ENCODE measurements at regions not wholly inside any gene's neighbourhood (a gene's known extent, or its start where the extent isn't known, plus 50 kb on each side); places are given as distances from the start of the nearest gene placed in this dataset.

DNA sequence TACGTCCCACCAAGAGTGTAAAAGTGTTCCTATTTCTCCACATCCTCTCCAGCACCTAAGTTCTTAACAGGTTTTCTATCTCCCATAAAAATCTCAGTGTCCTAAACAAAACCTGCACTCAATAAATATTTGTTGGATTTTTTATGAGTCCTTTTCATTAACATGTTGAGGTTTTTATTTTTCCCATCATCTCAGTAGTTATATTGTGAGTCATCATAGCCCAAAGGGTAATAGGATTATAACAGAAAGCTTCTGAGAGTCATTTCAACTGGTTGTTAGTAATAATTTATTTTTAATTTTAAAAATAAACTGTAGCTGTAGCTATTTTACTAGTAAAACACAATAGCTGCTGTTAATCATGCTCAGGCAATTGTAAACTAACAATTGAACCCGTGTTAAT, 331.6 kb upstream of the SLC30A5 start:
- FAIRE-seq: no peak

DNA sequence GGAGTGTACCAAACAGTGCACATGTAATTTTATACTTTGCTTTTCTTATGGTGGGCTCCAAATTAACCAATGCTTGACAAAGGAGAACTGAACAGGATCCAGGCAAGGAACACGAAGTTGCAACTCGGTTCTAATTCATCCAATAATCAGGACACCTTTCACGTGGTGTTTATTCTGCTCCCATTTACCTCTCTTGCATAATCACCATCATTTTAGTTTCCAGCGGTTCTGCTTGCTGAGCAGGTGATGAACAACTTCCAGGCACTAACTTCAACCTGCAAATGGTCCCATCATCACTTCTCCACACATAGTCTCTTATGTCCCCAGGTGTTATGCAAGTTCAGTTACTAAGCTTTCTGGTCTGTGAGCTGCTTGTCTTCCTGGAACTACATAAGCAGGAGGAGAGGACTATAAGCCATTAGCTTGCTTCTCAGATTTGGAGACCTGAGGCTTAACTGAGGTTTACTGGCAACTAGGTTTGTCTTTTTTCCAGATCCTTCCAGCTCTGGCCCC, 326.8 kb upstream of the SLC30A5 start:
- FAIRE-seq: no peak

DNA sequence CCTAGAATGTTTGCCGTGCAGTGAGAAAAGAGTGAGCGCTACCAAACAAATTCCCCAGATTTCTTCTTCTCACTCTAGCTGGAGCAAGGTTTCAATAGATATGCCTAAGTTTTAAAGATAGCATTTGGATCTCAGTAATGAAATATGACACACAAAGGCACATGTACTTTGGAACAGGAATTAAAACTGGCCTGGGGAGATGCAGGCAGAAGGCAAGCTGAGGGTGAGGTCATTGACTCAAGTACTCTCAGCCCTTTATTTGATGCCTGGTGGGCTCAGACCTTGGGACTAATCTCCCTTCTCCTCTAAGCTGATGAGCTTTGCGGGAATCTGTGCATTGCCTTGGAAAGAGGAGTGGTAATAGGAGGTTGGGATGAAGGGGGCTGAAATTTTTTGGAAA, 323.3 kb upstream of the SLC30A5 start:
- no peak for FAIRE-seq

DNA sequence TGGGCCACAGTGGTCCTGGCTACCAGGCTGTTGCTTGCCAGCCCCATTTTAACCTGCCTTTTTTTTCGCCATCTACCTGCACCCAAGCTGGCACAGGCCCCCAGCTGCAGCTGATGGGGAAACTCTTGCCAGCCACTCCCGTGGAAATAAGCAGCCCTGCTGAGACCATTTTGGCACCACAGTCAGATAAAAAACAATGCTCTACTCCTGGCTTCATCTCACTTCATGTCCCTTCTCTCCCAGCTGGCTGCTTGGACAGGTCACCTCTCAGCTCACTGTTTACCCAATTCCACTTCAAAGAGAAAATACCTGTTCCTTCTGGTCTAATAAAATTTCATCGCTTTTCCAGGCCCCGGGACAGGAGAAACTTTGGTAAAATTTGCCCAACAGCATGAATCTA, 322.6 kb upstream of the SLC30A5 start:
- no peak for FAIRE-seq

DNA sequence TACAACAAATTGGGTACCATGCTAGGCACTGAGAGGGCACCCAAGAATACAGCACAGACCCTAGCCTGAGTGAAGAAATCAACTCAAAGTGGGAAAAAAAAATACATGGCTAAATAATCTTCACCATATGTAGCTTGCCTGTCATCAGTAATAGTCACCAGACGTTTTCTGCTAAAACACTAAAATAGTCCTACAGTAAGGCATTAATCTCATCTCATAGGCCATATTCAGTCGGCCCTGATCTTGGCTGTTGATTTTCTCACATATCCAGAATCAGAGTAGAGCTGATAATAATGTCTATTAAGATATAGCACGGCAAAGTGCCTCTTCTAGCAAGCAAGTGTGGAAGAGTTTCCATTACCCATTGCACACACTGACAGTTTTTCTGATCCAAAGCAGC, 322.1 kb upstream of the SLC30A5 start:
- FAIRE-seq: no peak

DNA sequence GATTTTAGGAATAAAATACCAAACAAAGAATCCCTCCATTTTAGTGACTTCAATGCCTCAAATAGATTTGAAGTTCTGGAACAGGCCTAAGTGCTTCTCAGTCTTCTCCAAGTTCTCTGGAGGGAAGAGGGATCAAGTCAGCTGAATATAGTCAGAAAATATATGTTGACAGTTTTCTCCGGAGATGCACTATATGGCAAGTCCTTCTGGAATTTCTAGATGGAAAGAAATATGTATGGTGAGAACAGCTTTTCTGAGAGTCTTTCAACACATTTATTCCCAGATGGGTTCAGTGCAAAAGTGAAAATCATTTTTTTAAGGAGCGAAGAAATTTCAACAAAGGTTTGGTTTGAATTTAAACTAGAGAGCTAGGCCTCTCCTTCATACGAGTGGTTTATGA, 317.4 kb upstream of the SLC30A5 start:
- no peak for FAIRE-seq

DNA sequence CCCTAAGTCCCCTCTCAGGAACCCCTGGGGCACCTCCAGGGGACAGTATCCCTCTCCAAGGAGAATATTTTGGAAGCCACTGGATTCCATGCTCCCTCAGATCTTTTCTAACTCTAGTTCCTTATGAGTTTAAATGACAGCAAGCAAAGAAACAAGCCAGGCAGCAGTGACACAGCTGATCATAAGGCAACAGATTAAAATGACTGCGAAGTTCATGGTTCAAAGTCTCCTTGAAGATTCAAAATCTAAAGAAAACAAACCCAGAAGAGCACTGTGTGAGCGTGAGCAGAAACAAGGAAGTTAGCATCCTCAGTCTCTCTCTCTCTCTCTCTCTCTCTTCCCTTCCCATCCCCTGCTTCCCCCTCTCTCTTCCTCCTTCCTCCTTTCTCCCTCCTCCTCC, 316.7 kb upstream of the SLC30A5 start:
- no peak for FAIRE-seq

DNA sequence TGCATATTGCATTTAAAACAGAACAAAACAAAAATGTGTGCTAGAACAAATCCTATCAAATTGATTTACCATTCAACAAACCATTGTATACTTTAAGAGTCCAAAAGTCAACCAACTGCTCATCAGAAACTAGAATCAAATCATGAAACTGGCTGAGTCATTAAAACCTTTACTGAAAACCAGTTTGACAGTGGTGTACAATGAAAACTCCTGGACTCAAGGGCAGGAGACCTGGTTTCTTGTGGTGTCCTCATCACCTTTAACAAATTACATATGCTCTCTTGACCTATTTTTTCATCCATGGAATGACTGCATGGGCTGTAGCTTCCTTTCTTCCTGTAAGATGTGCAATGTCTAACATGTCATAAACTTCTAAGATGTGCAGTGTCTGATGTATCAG, 315.3 kb upstream of the SLC30A5 start:
- FAIRE-seq: no peak

DNA sequence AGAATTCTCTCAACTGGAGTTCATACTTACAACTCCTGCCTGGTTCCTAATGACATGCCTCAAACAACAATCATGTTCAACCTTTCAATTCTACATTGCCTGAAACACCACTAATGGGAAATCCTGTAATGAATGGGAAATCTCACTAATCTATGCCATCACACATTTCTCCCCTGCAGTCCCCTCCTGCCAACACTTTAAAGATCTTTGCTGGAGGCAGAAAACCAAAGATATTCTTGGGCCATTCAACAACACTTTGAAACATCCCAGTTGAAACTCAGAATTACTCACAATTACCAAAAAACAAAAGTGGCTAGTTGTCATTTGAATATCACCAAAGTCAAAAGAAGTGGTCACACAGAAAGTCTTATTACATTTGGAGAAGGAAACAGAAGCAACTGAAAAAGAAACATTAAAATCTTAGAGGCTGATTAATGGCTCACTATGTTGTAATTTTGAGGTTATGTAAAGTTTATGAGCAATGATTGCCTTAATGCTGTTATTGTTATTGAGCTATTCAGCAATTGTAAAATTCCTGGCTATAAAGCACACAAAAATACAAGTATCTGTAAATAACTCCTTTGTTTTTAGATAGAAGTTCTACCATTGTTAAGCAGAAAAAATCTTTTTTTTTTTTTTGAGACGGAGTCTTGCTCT, 313.4 kb upstream of the SLC30A5 start:
- FAIRE-seq: no peak

DNA sequence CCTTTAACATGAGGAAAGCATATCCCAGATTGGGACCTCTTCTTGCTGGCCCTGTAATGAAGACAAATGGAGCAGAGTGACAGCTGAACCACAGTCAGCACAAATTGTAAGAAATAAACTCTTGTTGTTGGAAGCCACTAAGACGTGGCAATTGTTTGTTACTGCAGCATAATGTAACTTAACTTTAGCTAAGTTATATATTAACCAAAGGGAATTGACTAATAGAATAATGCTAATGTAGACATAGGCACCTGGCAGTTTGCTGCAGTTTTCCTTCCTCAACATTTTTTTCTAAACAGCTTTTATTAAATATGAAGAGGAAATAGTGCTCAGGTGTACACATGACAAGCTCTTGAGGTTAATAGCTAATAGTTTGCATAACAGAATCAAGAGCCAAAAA, 300.7 kb upstream of the SLC30A5 start:
- no peak for FAIRE-seq

DNA sequence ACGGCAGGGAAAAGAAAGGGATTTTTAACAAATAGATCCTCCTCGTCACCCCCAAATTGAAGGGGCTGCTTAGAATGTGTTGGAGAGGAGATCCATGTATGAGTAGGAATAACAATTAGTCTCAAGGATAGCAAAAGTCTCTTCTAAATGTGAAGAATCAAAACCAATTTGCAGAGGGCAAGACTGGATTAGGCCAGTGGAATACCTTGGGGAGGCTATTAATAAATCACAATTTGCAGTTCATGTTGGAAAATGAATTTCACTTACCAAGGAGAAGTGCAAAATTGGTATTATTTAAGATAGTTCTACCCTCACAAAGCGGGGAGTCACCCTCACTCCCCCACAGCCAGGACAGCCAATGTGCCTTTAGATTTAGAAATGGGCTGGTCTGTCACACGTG, 299.8 kb upstream of the SLC30A5 start:
- FAIRE-seq: no peak

DNA sequence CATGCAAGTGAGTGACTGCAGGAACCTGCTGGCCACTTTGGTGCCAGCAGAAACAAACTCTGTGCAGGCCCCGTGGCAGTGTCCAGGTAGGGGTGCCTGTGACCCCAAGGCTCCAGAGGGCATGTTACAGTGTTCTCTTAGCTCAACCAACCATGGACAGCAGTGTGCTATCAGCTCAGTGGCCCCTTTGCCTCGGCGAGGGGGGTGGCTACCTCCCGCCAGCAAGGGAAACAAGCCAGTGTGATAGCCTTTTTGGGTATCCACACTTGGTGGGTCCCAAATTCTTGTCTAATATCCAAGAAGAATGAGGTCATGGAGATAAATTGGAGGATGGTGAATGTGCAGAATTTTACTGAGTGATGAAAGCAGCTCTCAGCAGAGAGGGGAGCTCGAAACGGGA, 298.6 kb upstream of the SLC30A5 start:
- FAIRE-seq: no peak

DNA sequence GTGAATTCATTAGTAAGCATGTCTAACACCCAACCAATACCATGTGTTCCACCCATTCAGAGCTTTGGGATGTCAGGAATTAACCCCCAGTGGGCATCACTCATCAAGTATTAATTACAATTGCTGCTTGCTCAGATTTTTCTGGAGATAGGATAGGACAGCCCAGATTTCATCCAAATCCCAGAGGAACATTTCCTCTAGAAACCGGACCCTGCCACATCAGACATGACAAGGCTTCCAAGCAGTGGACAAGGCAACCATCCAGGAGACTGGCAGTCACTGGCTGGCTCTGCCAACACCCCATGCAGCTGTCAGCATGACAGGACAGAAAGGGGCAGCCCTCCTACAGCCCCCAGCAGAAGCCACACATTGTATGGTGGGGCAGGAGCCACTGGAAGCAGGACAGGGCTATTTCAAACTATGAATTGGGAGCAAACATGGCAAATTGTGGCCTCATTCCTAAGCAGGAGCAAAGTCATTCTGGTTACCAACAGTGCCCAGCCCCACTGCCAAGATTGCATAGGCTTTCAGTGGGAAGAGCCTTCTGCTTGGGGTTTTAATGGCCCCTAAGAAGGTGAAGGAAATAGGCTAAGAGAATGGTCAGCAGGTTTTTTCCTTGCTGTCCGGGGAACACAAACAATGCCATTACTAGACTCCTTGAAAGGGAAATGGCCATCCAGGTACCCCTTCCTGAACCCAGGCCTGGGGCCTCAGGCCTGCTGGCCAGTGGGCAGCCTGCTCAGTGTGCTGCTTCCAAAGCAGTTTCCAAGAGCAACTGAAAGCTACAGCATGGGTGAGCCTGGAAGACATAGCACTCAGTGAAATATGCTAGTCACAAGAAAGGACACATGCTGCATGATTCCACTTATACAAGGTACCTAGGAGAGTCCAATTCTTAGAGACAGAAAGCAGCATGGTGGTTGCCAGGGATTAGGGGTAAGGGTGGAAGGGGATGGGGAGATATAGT, 294.7 kb upstream of the SLC30A5 start:
- no peak for FAIRE-seq

DNA sequence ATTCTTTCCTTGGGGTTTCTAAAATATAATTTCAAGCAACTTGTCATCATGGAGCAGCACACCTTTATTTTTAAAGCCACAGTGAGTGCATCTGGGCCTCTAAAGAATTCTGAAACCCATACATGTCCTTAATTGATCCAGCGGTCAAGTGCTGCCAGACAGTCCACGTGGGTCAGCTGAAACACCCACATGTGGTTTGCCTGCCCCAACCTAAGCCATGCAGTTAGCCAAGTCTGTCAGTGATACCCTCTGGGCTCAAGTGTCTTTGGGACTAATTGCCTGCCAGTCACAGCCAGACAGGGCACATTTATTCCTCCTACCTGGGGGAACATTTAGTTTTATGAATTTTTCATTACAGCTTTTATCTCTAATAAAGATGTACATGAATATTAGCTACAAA, 291.4 kb upstream of the SLC30A5 start:
- no peak for FAIRE-seq

DNA sequence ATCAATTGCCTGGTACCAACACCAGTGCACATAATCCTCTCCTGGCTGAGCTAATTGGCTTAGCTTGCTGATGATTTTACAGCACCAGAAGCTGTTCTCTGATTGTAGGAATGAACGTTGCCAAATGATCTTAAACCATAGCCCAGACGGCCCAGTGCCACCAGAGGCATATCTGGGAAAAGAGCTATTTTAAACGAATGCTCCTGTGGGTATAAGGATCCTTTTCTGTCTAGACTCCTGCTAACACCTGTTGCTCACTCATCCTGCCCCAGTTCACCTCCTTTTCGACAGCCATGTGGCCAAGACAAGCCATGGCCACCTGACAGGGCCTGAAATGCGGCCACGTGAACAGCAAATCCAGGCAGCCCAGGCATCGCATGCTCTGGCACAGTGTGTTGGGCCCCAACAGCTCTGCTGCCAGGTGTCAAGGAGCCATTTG, 289.9 kb upstream of the SLC30A5 start:
- FAIRE-seq: no peak

DNA sequence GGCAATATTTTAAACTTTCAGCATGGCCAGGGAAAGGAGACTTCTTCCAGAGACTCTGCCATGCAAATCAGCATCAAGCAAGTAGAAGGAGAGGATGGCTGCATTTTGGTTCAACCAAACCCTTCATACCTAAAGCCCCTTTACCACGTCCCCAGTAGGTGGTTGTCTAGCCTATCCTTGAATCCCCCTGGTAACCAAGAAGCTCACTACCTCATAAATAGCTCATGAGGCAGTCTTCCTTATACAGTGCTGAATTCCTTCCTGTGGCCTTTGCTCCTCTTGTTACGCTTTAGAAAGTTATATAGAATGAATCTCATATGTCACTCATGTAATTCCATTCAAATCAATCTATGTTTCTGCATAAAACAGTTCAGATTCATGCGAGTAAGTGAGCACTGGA, 289.5 kb upstream of the SLC30A5 start:
- FAIRE-seq: no peak

DNA sequence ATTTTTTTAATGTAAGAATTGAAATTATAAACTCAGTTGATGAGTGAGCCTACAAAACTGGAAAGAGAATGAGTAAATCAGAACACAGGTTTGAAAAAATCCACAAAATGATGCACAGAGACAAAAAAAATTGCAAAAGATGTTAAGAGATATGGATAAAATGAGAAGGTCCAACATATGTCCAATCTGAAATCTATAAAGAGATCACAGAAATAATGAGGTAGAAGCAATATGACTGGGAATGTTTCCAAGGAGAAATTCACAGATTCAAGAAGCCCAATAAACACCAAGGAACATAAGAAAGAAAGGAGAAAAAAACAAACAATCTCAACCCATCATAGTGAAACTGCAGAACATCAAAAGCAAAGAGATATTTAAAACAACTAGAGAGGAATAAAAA, 288.4 kb upstream of the SLC30A5 start:
- FAIRE-seq: no peak

DNA sequence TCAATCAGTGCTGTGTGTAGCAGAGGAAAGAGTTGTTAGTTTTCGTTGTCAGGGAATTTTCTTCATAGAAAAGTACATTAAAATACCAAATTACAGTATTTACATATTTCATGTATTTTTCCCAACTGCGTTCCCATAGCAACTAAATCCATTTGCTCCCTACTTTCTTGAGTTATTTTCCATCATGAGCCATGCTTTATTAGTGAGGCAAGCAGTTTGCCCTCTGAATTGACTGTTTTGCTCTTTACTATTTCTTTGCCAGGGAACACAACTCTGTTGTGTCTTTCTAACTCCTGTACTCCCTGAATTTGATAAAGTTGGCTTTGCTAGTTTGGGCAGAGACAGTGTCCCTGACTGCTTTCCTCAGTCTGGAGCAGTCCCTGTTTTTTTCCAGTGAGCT, 276.2 kb upstream of the SLC30A5 start:
- no peak for FAIRE-seq

DNA sequence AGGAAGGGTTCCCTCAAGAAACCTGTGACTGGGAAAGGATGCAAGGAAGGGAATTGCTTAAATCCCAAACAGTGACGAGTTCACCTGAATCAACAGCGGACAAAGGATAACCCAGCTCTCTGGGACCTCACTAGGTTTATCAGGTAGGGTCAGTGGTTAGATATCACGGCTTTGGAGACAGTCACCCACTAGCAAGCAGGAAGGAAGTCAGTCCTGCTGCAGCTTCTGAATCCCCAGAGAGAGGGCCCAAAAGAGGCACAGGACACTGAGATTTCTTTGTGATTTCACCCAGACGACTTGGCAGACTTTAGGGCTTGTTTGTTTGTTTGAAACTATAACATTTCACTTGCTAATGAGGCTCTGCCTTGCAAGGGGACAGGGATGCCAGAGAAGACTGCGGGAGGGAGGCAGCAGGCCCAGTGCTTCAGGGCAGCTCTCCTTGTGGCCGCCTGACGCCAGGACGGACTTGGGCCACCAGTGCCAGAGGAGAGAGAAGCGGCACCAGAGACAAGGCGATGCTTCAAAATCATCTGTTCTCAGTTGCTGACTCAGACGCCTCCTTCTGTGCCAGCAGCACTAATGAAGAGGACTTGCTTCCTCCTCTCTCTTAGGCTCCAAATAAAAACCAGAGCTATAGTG, 275.6 kb upstream of the SLC30A5 start:
- FAIRE-seq: no peak

DNA sequence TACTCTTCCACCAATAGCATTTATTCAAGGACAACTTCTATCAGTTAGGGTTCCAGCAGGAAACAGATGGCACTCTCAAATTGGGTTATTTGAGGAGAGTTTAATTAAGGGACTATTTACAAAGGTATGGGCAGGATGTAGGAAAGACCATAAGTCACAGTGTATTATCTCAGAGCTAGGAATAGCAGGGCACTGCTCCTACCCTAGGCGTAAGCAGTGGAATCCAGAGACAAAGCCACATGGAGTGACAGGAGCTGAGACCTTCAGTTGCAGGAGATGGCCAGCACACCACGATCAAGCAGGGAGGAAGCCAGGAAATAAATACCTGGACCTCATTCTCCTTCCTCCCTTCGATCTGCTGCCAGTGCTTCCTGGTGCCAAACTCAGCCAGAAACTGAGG, 274.9 kb upstream of the SLC30A5 start:
- FAIRE-seq: no peak

DNA sequence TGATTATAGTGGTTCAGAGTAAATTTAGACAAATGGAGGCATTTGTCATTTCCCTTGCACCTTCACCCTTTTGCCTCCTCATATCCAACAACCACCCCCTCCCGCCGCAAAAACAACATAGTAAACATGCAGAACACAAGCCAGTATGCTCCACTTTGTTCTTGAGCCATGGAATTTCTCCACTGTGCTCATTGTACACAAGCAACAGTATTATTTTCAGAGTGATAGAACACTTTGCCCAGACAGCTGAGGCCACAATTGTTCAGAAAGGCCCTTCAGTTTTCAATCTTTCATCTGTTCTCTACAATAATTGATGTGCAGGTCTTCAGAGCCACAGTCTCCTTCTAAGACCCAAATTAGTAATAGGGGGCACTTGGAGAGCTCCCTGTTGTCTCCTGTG, 272.8 kb upstream of the SLC30A5 start:
- FAIRE-seq: no peak

DNA sequence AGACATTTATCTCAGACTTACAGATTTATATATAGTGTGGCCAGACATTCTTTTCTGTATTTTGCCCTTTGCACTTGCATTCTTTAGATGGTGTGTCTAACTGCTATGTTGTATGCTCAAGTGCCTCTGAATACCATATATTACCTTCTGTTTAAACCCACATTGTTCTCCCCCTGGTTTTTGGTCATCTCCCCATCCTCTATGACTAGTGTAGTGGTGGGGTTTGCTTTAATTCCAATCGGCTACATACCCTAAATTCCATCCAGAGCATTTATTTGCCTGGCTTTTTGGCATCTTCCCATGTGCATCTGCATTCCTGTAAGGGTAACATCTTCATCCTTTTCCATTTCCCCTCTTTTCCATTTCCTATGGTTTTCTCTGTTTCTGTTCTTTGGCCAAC, 271.0 kb upstream of the SLC30A5 start:
- no peak for FAIRE-seq

DNA sequence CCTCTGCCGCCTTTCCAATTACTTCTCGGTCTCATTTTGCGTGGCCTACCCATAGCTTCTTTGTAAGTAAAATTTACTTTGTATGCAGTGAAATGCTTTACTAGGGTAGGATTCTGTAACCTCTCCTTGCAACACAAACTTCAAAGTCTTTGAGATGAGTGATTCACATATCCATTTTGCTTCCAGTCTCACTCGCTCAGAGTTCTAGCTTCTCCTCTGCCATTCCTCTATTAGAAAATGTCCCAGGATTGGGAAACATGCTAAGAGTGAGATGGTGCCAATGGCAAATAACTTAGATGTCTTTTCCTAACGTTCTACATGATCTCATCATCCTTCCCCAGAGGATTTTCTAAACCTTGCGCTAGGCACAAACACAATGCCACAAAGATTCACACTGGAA, 270.5 kb upstream of the SLC30A5 start:
- no peak for FAIRE-seq

DNA sequence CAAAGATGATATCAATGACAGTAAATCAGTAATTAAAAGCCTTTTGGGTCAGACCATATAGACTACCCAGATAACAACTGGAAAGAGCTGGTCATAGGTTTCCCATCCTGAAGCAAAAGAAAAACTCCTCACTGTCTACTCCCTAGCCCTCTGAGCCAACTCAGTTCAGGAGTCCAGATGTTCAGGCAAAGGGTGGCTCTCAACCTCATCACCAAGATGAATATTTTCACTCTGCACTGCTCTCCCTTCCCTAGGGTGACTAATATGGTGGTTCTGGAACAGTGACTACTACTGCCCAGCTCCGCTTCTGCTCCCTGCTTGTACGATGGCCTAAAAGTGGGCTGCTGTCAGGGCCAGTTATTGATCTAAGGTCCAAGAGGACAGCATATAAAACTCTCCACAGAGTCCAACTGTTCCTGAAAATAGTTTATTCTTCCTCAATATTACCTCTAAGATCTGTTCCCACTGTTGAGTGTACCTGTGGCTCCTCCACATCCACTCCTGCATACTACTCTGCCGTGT, 263.4 kb upstream of the SLC30A5 start:
- no peak for FAIRE-seq

Data from G401.6 (cell line).